HepG2 (cell line): ENCODE measurements at regions not wholly inside any gene's neighbourhood (a gene's known extent, or its start where the extent isn't known, plus 50 kb on each side); places are given as distances from the start of the nearest gene placed in this dataset.

Experiments used
- ATAC-seq: fragments of 200-7000 bp; cut with Tn5 transposase; 3 replicates; pipeline ENCODE4 v1.9.1; 2020; ENCODE audit warnings: mild to moderate bottlenecking, moderate library complexity
- BruUV-seq: library from RNA; stranded (reverse); fragments of 400-500 nt; replicated peaks from 2 replicates; lab custom pipeline; 2021; lab: Mats Ljungman, UMichigan
- CTCF ChIA-PET: fragments of 300-600 bp; formaldehyde crosslinking; extraction: SDS; loops from one replicate; lab custom pipeline; 2021; ENCODE audit warnings: low total read pairs, inconsistent platforms, low intra/inter-chr PET ratio; lab: Yijun Ruan, JAX
- POLR2A ChIA-PET: fragments of 350-600 bp; sonication (Branson Sonifier 250); formaldehyde crosslinking; loops from one replicate; lab custom pipeline; 2020; ENCODE audit warnings: antibody characterized with exemption, inconsistent platforms; lab: Yijun Ruan, JAX
- DNase-seq: peaks from one replicate; pipeline ENCODE4 v3.0.0-alpha.2; 2015; ENCODE audit warnings: low spot score
- FAIRE-seq: peaks from 3 replicates; lab custom pipeline; 2011; peaks lifted over from hg19 to GRCh38; lab: Jason Lieb, UNC
- H2AFZ ChIP-seq: one replicate; pipeline ENCODE4 v1.6.1; 2011; ENCODE audit warnings: low read length, inconsistent platforms
- H3K27ac ChIP-seq: fragments of 300-600 bp; 3 replicates; pipeline ENCODE4 v1.8.0; 2011; ENCODE audit warnings: mixed run types, mild to moderate bottlenecking, mixed read lengths, low read length, inconsistent platforms; ENCODE audit not compliant: insufficient read depth; ENCODE audit errors: extremely low read length
- H3K27me3 ChIP-seq, 2 experiments: fragments of 200-600 bp in 1 of 2; 2 replicates in 1 of 2; 3 replicates in 1 of 2; pipeline versions ENCODE4 v1.6.0 to v1.8.0; 2011; ENCODE audit warnings: low read length in 2 of 2, mild to moderate bottlenecking in 2 of 2, moderate library complexity in 2 of 2, inconsistent platforms in 1 of 2; ENCODE audit not compliant: insufficient read depth in 2 of 2, control insufficient read depth in 1 of 2
- H3K36me3 ChIP-seq, 2 experiments: fragments of 200-600 bp in 1 of 2; replicated peaks in 1 of 2; 2 replicates in 1 of 2; 3 replicates in 1 of 2; pipeline versions ENCODE4 v1.5.1 to v1.8.0; 2011; ENCODE audit warnings: low read length in 2 of 2, inconsistent platforms in 1 of 2; ENCODE audit not compliant: insufficient read depth in 2 of 2, control insufficient read depth in 1 of 2
- H3K4me1 ChIP-seq: 2 replicates; pipeline ENCODE4 v1.5.1; 2012; ENCODE audit warnings: low read length, inconsistent platforms; ENCODE audit not compliant: insufficient read depth
- H3K4me2 ChIP-seq: 2 replicates; pipeline ENCODE4 v1.6.0; 2011; ENCODE audit warnings: low read depth, low read length, inconsistent platforms
- H3K4me3 ChIP-seq, 3 experiments: fragments of 200-600 bp in 1 of 3; sonication (generic), shearing (Covaris generic) in 1 of 3; replicated peaks in 1 of 3; 2 replicates each; pipeline ENCODE4 v1.5.1; 2011 to 2016; ENCODE audit warnings: low read length in 3 of 3, inconsistent platforms in 2 of 3, low read depth in 2 of 3, mild to moderate bottlenecking in 2 of 3, control low read depth in 1 of 3, mixed read lengths in 1 of 3; ENCODE audit not compliant: insufficient read depth in 1 of 3
- H3K79me2 ChIP-seq: one replicate; pipeline ENCODE4 v1.6.1; 2011; ENCODE audit warnings: low read length, inconsistent platforms; ENCODE audit not compliant: insufficient read depth
- H3K9ac ChIP-seq: 2 replicates; pipeline ENCODE4 v1.6.0; 2011; ENCODE audit warnings: mild to moderate bottlenecking, low read depth, low read length, inconsistent platforms; ENCODE audit not compliant: insufficient read depth
- H3K9me3 ChIP-seq: 2 replicates; pipeline ENCODE4 v1.5.1; 2012; ENCODE audit warnings: mild to moderate bottlenecking, low read length
- H4K20me1 ChIP-seq: 2 replicates; pipeline ENCODE4 v1.6.0; 2011; ENCODE audit warnings: inconsistent platforms, mild to moderate bottlenecking, low read length, moderate library complexity; ENCODE audit not compliant: insufficient read depth
- AGO2 ChIP-seq: fragments of 200-400 bp; formaldehyde crosslinking; optimal IDR thresholded peaks from 2 replicates; pipeline ENCODE3; 2017; ENCODE audit warnings: mild to moderate bottlenecking, low read depth, low read length, moderate library complexity
- ESRRA ChIP-seq: sonication (generic); formaldehyde crosslinking; IDR thresholded peaks from 2 replicates; pipeline ENCODE4 v1.5.1; 2020; ENCODE audit warnings: mild to moderate bottlenecking, low read depth, missing genetic modification reagents
- SALL1 ChIP-seq: sonication (generic); formaldehyde crosslinking; IDR thresholded peaks from 2 replicates; pipeline ENCODE4 v1.8.0; 2022; ENCODE audit warnings: mild to moderate bottlenecking, missing genetic modification reagents
- SOX5 ChIP-seq: IDR thresholded peaks from 2 replicates; pipeline ENCODE4 v1.6.1; 2016; ENCODE audit warnings: borderline replicate concordance
- SP4 ChIP-seq: sonication (generic); formaldehyde crosslinking; IDR thresholded peaks from 2 replicates; pipeline ENCODE4 v1.8.1; 2023; ENCODE audit warnings: mild to moderate bottlenecking, missing genetic modification reagents
- ZNF136 ChIP-seq: sonication (generic); formaldehyde crosslinking; IDR thresholded peaks from 2 replicates; pipeline ENCODE4 v1.8.1; 2022; ENCODE audit warnings: low read depth, mild to moderate bottlenecking, moderate library complexity, missing genetic modification reagents
- ZNF331 ChIP-seq: sonication (generic); formaldehyde crosslinking; IDR thresholded peaks from 2 replicates; pipeline ENCODE4 v1.4.0; 2020; ENCODE audit warnings: missing genetic modification reagents
- ZNF772 ChIP-seq: sonication (generic); formaldehyde crosslinking; IDR thresholded peaks from 2 replicates; pipeline ENCODE4 v1.5.0; 2020; ENCODE audit warnings: mild to moderate bottlenecking, missing genetic modification reagents
- ZNF776 ChIP-seq: sonication (generic); formaldehyde crosslinking; IDR thresholded peaks from 2 replicates; pipeline ENCODE4 v1.4.0; 2020; ENCODE audit warnings: mild to moderate bottlenecking, missing genetic modification reagents
- WGBS: methylation state at CpG from one replicate; pipeline ENCODE4 v1.1.6; 2017; ENCODE audit warnings: low lambda C conversion rate; 5-methylcytosine and 5-hydroxymethylcytosine counted together
- in situ Hi-C: cut with HindIII; loops from 2 replicates; pipeline ENCODE4 v1.10.0; 2017; ENCODE audit warnings: low pct_unique_long_range_greater_than_20kb; ENCODE audit not compliant: extremely low pct_ligation_motif_present
- intact Hi-C: fragments of 100-400 bp; cut with micrococcal nuclease; formaldehyde crosslinking; loops from one replicate; pipeline ENCODE4 v1.10.0; 2022; ENCODE audit not compliant: unreplicated experiment
- TF ChIP-seq, protein P1 (sequence below): IDR thresholded peaks from 2 replicates; pipeline ENCODE4 v1.4.0; 2020; ENCODE audit warnings: mild to moderate bottlenecking, missing genetic modification reagents
- TF ChIP-seq, protein P2 (sequence below): fragments of 450-650 bp; IDR thresholded peaks from 2 replicates; pipeline ENCODE4 v1.6.1; 2016

DNA sequence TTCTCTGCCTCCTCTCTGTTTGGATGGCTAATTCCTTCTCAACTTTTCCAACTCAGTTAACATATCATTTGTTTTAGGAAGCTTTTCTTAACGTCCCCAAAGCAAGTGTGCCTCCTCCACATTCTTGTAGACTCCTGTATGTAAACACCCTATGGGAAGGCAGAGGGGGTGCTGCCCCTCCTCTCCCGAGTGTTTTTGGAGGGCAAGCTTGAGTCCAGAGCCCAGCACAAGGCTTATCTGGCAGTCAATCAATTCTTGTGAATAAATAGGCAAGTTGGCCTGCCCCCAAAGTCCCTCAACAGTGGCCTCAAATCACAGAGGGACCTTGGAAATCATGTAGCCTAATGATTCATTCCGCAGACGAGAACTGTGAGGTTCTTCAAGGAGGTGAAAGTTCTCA is 305.6 kb downstream of the RPS24 start:
- POLR2A ChIA-PET: no interaction called here
- ATAC-seq (no peak), FAIRE-seq (no peak), DNase-seq (no peak)
- Histone ChIP-seq H3K4me3 (no peak overlapping the region), H3K4me2 (no peak overlapping the region), H4K20me1 (no peaks in the 10 kb centered on the region), H3K36me3 (no peaks in the 10 kb centered on the region), H3K27me3 (peaks cover 1 to 15% of the 10 kb centered on the region in 2 experiments; a peak in 2 of 5 replicates), H3K9ac (no peak overlapping the region), H3K27ac (no peak overlapping the region), H3K4me1 (no peaks in the 10 kb centered on the region)
- intact Hi-C loops: no loop called here
- CTCF ChIA-PET: no interaction called here
- 10% methylated on average over 4 of the region's 4 CpGs for WGBS
- TF ChIP-seq ESRRA (no peak), ZNF776 (no peak), AGO2 (no peak)
- TF ChIP-seq, protein P1, sequence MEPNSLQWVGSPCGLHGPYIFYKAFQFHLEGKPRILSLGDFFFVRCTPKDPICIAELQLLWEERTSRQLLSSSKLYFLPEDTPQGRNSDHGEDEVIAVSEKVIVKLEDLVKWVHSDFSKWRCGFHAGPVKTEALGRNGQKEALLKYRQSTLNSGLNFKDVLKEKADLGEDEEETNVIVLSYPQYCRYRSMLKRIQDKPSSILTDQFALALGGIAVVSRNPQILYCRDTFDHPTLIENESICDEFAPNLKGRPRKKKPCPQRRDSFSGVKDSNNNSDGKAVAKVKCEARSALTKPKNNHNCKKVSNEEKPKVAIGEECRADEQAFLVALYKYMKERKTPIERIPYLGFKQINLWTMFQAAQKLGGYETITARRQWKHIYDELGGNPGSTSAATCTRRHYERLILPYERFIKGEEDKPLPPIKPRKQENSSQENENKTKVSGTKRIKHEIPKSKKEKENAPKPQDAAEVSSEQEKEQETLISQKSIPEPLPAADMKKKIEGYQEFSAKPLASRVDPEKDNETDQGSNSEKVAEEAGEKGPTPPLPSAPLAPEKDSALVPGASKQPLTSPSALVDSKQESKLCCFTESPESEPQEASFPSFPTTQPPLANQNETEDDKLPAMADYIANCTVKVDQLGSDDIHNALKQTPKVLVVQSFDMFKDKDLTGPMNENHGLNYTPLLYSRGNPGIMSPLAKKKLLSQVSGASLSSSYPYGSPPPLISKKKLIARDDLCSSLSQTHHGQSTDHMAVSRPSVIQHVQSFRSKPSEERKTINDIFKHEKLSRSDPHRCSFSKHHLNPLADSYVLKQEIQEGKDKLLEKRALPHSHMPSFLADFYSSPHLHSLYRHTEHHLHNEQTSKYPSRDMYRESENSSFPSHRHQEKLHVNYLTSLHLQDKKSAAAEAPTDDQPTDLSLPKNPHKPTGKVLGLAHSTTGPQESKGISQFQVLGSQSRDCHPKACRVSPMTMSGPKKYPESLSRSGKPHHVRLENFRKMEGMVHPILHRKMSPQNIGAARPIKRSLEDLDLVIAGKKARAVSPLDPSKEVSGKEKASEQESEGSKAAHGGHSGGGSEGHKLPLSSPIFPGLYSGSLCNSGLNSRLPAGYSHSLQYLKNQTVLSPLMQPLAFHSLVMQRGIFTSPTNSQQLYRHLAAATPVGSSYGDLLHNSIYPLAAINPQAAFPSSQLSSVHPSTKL: no peak
- TF ChIP-seq, all 625 proteins: peak for 0
- in situ Hi-C loops: no loop called here
- BruUV-seq: no TSS peak
- Histone ChIP-seq H3K79me2 (no peaks in the 10 kb centered on the region), H2AFZ (no peak overlapping the region), H3K9me3 (no peaks in the 10 kb centered on the region)

DNA sequence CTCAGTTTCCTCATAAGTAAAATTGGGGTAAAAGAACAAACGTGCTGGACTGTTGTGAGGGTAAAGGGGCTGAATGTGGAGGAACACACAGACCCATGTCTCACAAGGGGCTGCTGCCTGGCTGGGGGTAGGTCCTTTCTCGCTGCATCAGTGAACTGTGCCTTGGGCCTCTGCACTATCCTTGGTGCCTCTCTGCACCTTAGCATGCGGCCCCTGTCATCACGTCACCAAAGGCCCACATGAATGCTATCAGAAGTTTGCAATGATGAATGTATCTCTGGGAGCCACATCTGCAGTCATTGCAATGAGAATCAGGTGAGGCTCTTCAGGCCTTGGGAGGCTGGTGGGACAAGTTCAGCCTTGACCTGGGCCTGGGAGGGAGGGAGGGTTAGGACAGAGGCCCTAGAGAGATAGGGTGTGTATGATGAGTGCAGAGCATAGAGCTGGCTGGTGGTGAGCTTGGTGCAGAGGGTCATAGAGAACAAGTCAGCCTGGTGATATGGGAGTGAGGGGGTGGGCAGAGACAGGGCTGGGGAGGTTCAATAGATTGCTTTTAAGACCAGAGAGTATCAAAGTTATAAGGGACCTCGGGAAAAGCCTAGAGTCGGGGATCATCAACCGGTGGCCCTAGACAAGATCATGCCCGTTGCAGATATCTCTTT is 308.4 kb downstream of the RPS24 start:
- ChIA-PET POLR2A (no interaction called here), CTCF (no interaction called here)
- H3K79me2 ChIP-seq: no peaks in the 10 kb centered on the region
- no peaks in the 10 kb centered on the region for H4K20me1 ChIP-seq
- no peak overlapping the region for H2AFZ ChIP-seq
- no peak overlapping the region for H3K9ac ChIP-seq
- no peak for ATAC-seq
- no TSS peak for BruUV-seq
- H3K4me1 ChIP-seq: no peaks in the 10 kb centered on the region
- no peaks in the 10 kb centered on the region for H3K36me3 ChIP-seq
- TF ChIP-seq ZNF331 (CRISPR knock-in tag) (no peak), ZNF772 (CRISPR knock-in tag) (no peak), SOX5 (CRISPR knock-in tag) (no peak), ZNF136 (CRISPR knock-in tag) (no peak), SP4 (CRISPR knock-in tag) (no peak), SALL1 (CRISPR knock-in tag) (no peak)
- TF ChIP-seq, protein P2, sequence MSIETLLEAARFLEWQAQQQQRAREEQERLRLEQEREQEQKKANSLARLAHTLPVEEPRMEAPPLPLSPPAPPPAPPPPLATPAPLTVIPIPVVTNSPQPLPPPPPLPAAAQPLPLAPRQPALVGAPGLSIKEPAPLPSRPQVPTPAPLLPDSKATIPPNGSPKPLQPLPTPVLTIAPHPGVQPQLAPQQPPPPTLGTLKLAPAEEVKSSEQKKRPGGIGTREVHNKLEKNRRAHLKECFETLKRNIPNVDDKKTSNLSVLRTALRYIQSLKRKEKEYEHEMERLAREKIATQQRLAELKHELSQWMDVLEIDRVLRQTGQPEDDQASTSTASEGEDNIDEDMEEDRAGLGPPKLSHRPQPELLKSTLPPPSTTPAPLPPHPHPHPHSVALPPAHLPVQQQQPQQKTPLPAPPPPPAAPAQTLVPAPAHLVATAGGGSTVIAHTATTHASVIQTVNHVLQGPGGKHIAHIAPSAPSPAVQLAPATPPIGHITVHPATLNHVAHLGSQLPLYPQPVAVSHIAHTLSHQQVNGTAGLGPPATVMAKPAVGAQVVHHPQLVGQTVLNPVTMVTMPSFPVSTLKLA: no peak
- DNase-seq: no peak
- FAIRE-seq: no peak
- no peak overlapping the region for H3K4me3 ChIP-seq
- intact Hi-C loops: no loop called here
- H3K27me3 ChIP-seq: peaks cover 1 to 15% of the 10 kb centered on the region in 2 experiments; a peak in 3 of 5 replicates
- H3K9me3 ChIP-seq: no peaks in the 10 kb centered on the region
- WGBS: 8% methylated on average over 6 of the region's 8 CpGs
- H3K4me2 ChIP-seq: no peak overlapping the region
- in situ Hi-C loops: no loop called here
- H3K27ac ChIP-seq: no peak overlapping the region
